K562 (cell line): ENCODE measurements at regions not wholly inside any gene's neighbourhood (a gene's known extent, or its start where the extent isn't known, plus 50 kb on each side); places are given as distances from the start of the nearest gene placed in this dataset.

Experiments used
- ATAC-seq: fragments of 200-7000 bp; cut with Tn5 transposase; 3 replicates; pipeline ENCODE4 v1.9.1; 2020; ENCODE audit warnings: moderate library complexity
- BruUV-seq: library from RNA; stranded (reverse); fragments of 400-500 nt; replicated peaks from 2 replicates; lab custom pipeline; 2021; lab: Mats Ljungman, UMichigan
- CTCF ChIA-PET: fragments of 300-600 bp; formaldehyde crosslinking; extraction: SDS; loops from one replicate; lab custom pipeline; 2021; ENCODE audit warnings: low intra/inter-chr PET ratio; lab: Yijun Ruan, JAX
- POLR2A ChIA-PET: fragments of 300-600, 350-650 bp; sonication (Branson Sonifier 250); formaldehyde crosslinking; extraction: SDS; loops from one replicate; lab custom pipeline; 2021; ENCODE audit warnings: antibody characterized with exemption, inconsistent platforms; lab: Yijun Ruan, JAX
- DNase-seq, 4 experiments: peaks; one replicate each; pipeline versions ENCODE4 v3.0.0 to v3.0.0-alpha.2; 2011 to 2018; ENCODE audit warnings: low spot score in 3 of 4, mixed read lengths in 3 of 4; ENCODE audit errors: extremely low read depth in 1 of 4
- FAIRE-seq: peaks from 2 replicates; lab custom pipeline; 2011; peaks lifted over from hg19 to GRCh38; lab: Jason Lieb, UNC
- H2AFZ ChIP-seq: 2 replicates; pipeline ENCODE4 v1.6.0; 2011; ENCODE audit warnings: low read depth, low read length, control low read depth, inconsistent platforms
- H3K27ac ChIP-seq: fragments of 200-600 bp; 3 replicates; pipeline ENCODE4 v1.8.0; 2011; ENCODE audit warnings: low read depth, mild to moderate bottlenecking, control low read depth, inconsistent platforms, low read length, moderate library complexity, mixed read lengths; ENCODE audit errors: extremely low read depth
- H3K27me3 ChIP-seq, 2 experiments: fragments of 300-600 bp in 1 of 2; 2 replicates in 1 of 2; 3 replicates in 1 of 2; pipeline versions ENCODE4 v1.6.0 to v1.8.0; 2011; ENCODE audit warnings: inconsistent platforms in 2 of 2, low read length in 2 of 2, mild to moderate bottlenecking in 1 of 2, mixed read lengths in 1 of 2, moderate library complexity in 1 of 2; ENCODE audit not compliant: control insufficient read depth in 2 of 2, insufficient read depth in 2 of 2
- H3K36me3 ChIP-seq: fragments of 300-600 bp; 3 replicates; pipeline ENCODE4 v1.8.0; 2011; ENCODE audit warnings: mild to moderate bottlenecking, low read length, inconsistent platforms; ENCODE audit not compliant: control insufficient read depth, insufficient read depth
- H3K4me1 ChIP-seq, 2 experiments: fragments of 200-600 bp in 1 of 2; replicated peaks in 1 of 2; 2 replicates in 1 of 2; 3 replicates in 1 of 2; pipeline versions ENCODE4 v1.5.1 to v1.8.0; 2011; ENCODE audit warnings: inconsistent platforms in 2 of 2, low read length in 2 of 2, mild to moderate bottlenecking in 1 of 2, mixed read lengths in 1 of 2, moderate library complexity in 1 of 2; ENCODE audit not compliant: control insufficient read depth in 2 of 2, insufficient read depth in 2 of 2
- H3K4me2 ChIP-seq: 2 replicates; pipeline ENCODE4 v1.6.1; 2011; ENCODE audit warnings: low read length, control low read depth, inconsistent platforms, mixed read lengths; ENCODE audit not compliant: insufficient read depth
- H3K4me3 ChIP-seq: fragments of 200-600 bp; sonication (generic), shearing (Covaris generic); 2 replicates; pipeline ENCODE4 v1.5.1; 2016; ENCODE audit warnings: control low read depth, inconsistent platforms
- H3K79me2 ChIP-seq: fragments of 200-600 bp; 3 replicates; pipeline ENCODE4 v1.8.0; 2011; ENCODE audit warnings: low read length, inconsistent platforms; ENCODE audit not compliant: control insufficient read depth, insufficient read depth
- H3K9ac ChIP-seq, 2 experiments: 2 replicates each; pipeline versions ENCODE4 v1.6.0 to v1.6.1; 2011; ENCODE audit warnings: low read depth in 2 of 2, low read length in 2 of 2, control low read depth in 1 of 2, inconsistent platforms in 1 of 2, mild to moderate bottlenecking in 1 of 2, mixed read lengths in 1 of 2; ENCODE audit not compliant: insufficient read depth in 1 of 2
- H3K9me1 ChIP-seq: one replicate; pipeline ENCODE4 v1.6.0; 2011; ENCODE audit warnings: inconsistent platforms, mild to moderate bottlenecking, low read length, moderate library complexity; ENCODE audit not compliant: control insufficient read depth, insufficient read depth
- H3K9me3 ChIP-seq: replicated peaks from 2 replicates; pipeline ENCODE4 v1.5.1; 2011; ENCODE audit warnings: low read depth, low read length, inconsistent platforms; ENCODE audit not compliant: control insufficient read depth, insufficient read depth
- H4K20me1 ChIP-seq: replicated peaks from 2 replicates; pipeline ENCODE4 v1.6.1; 2011; ENCODE audit warnings: low read length, inconsistent platforms, mixed read lengths; ENCODE audit not compliant: control insufficient read depth, insufficient read depth
- CSDE1 ChIP-seq, 2 experiments: fragments of 450-650 bp; IDR thresholded peaks; 2 replicates each; pipeline ENCODE4 v1.6.1; 2016; ENCODE audit warnings: mild to moderate bottlenecking in 1 of 2
- FIP1L1 ChIP-seq: fragments of 200-400 bp; formaldehyde crosslinking; IDR thresholded peaks from 2 replicates; pipeline ENCODE4 v1.6.1; 2018; ENCODE audit warnings: mild to moderate bottlenecking, low read depth, low read length; ENCODE audit not compliant: poor library complexity, severe bottlenecking
- HNRNPL ChIP-seq: fragments of 200-400 bp; formaldehyde crosslinking; IDR thresholded peaks from 2 replicates; pipeline ENCODE4 v1.6.1; 2017; ENCODE audit warnings: low read depth, mild to moderate bottlenecking, low read length
- JUN ChIP-seq, 2 experiments: sonication (generic) in 1 of 2; formaldehyde crosslinking in 1 of 2; IDR thresholded peaks; 2 replicates each; pipeline versions ENCODE4 v1.6.1 to v1.8.0; 2012 to 2022; ENCODE audit warnings: borderline replicate concordance in 2 of 2, mild to moderate bottlenecking in 2 of 2, improper control_type of control experiment in 1 of 2, low read depth in 1 of 2, low read length in 1 of 2, missing genetic modification reagents in 1 of 2
- NFE2 ChIP-seq: IDR thresholded peaks from 2 replicates; pipeline ENCODE4 v1.6.1; 2014; ENCODE audit warnings: antibody characterized with exemption, low read depth
- PTBP1 ChIP-seq: fragments of 200-400 bp; formaldehyde crosslinking; IDR thresholded peaks from 2 replicates; pipeline ENCODE4 v1.6.1; 2017; ENCODE audit warnings: low read depth, low read length
- RCOR1 ChIP-seq, 2 experiments: IDR thresholded peaks; 2 replicates each; pipeline ENCODE4 v1.6.1; 2012; ENCODE audit warnings: low read depth in 2 of 2, low read length in 2 of 2, borderline replicate concordance in 1 of 2, improper control_type of control experiment in 1 of 2
- SNIP1 ChIP-seq: fragments of 450-650 bp; IDR thresholded peaks from 2 replicates; pipeline ENCODE4 v1.7.1; 2017; ENCODE audit warnings: low read depth, mild to moderate bottlenecking
- SRSF7 ChIP-seq: fragments of 200-400 bp; formaldehyde crosslinking; optimal IDR thresholded peaks from 2 replicates; pipeline ENCODE3; 2017; ENCODE audit warnings: mild to moderate bottlenecking, low read depth, low read length
- ZNF23 ChIP-seq: fragments of 250-450 bp; sonication (Bioruptor Pico); IDR thresholded peaks from 2 replicates; pipeline ENCODE4 v1.4.0; 2020; ENCODE audit warnings: mild to moderate bottlenecking
- ZNF232 ChIP-seq: sonication (generic); formaldehyde crosslinking; IDR thresholded peaks from 2 replicates; pipeline ENCODE4 v1.8.0; 2022; ENCODE audit warnings: mild to moderate bottlenecking, missing genetic modification reagents
- ZNF551 ChIP-seq: fragments of 250-450 bp; sonication (Bioruptor Pico); IDR thresholded peaks from 2 replicates; pipeline ENCODE4 v1.5.0; 2021; ENCODE audit warnings: mild to moderate bottlenecking, moderate library complexity
- WGBS: fragments of 100-300 bp; shearing (Covaris generic); methylation state at CpG from one replicate; pipeline ENCODE4 v1.1.6; 2016; ENCODE audit warnings: low coverage, mixed read lengths; ENCODE audit not compliant: insufficient coverage; ENCODE audit errors: missing lambda C conversion rate; 5-methylcytosine and 5-hydroxymethylcytosine counted together
- in situ Hi-C: fragments of 300-500 bp; cut with MboI; formaldehyde crosslinking; loops from 4 replicates; pipeline ENCODE4 v1.15.0; 2018; ENCODE audit warnings: inconsistent platforms, mixed read lengths
- intact Hi-C: fragments of 100-400 bp; cut with micrococcal nuclease; formaldehyde crosslinking; loops from 2 replicates; pipeline ENCODE4 v1.14.2; 2022
- TF ChIP-seq, protein P1 (sequence below): IDR thresholded peaks from 2 replicates; pipeline ENCODE4 v1.6.1; 2014; ENCODE audit warnings: antibody characterized with exemption
- TF ChIP-seq, protein P2 (sequence below): fragments of 450-650 bp; formaldehyde crosslinking; IDR thresholded peaks from 2 replicates; pipeline ENCODE4 v1.4.0; 2020; ENCODE audit warnings: mild to moderate bottlenecking, moderate library complexity

DNA sequence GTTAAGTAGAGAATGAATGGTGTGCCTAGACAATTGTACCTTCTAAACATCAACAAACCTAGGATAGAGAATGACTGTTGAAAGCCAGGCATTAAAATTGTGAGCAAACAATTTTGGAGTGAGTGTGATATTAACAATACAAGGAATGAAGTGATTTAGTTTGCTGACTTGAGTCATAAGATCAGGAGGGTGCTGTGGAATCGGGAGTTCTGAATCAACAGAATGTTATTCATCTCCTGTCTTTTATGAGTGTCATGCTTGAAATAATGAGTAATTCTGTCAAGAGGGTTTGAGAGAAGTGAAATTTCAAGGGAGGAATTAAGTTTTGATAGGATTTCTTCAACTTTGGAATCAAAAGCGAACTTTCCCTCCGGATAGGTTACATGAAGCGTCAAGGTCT, 214.4 kb upstream of the DSEL start:
- POLR2A ChIA-PET = no interaction called here
- no peak for TF ChIP-seq SNIP1
- no peak for TF ChIP-seq ZNF232 (CRISPR knock-in tag)
- TF ChIP-seq ZNF23 (CRISPR knock-in tag) = no peak
- TF ChIP-seq JUN (IDR thresholded peaks at IDR 0.05; ENCODE audit: borderline replicate concordance, low read depth, low read length) = no peak
- TF ChIP-seq JUN (CRISPR knock-in tag; IDR thresholded peaks at IDR 0.05; ENCODE audit: borderline replicate concordance) = no peak
- TF ChIP-seq, all 486 proteins: peak for 0
- no peak overlapping the region for H3K9ac ChIP-seq
- no peak overlapping the region for H3K4me3 ChIP-seq
- ATAC-seq (no peak), DNase-seq (no peak), FAIRE-seq (no peak)
- H3K79me2 ChIP-seq = no peaks in the 10 kb centered on the region
- no peak overlapping the region for H2AFZ ChIP-seq
- 2% methylated on average over 4 of the region's 4 CpGs for WGBS
- no peaks in the 10 kb centered on the region for H3K9me1 ChIP-seq
- H3K27ac ChIP-seq = no peak overlapping the region
- H3K36me3 ChIP-seq = no peaks in the 10 kb centered on the region
- H3K27me3 ChIP-seq = no peaks in the 10 kb centered on the region
- CTCF ChIA-PET = no interaction called here
- intact Hi-C loops (no loop called here), in situ Hi-C loops (no loop called here)
- no peak overlapping the region for H3K4me2 ChIP-seq
- no peaks in the 10 kb centered on the region for H3K9me3 ChIP-seq
- no peaks in the 10 kb centered on the region for H4K20me1 ChIP-seq
- no peaks in the 10 kb centered on the region for H3K4me1 ChIP-seq
- BruUV-seq = no TSS peak

DNA sequence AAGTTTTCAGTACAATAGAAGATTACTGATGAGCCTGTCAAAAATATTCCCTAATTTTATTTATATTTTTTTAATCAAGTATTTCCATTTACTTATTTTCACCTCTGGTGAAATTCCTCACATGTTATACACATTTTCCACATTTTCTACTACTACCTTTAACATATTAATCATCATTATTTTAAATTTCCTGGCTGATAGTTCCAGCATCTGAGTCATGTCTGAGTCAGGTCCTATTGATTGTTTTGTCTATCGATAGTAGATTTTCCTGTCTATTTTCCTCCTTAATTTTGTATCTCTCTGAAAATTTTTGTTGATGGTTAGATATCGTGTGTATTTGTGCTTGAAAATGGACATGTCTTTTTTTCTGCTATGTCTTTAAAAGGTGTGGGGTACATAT, 211.8 kb upstream of the DSEL start:
- Histone ChIP-seq H3K79me2 (no peaks in the 10 kb centered on the region), H3K4me2 (no peak overlapping the region), H3K9me1 (no peaks in the 10 kb centered on the region), H3K9ac (no peak overlapping the region), H3K4me1 (no peaks in the 10 kb centered on the region), H4K20me1 (no peaks in the 10 kb centered on the region), H3K4me3 (no peak overlapping the region), H3K27ac (no peak overlapping the region), H3K9me3 (no peaks in the 10 kb centered on the region), H3K27me3 (no peaks in the 10 kb centered on the region), H2AFZ (no peak overlapping the region), H3K36me3 (no peaks in the 10 kb centered on the region)
- DNase-seq = no peak
- BruUV-seq = no TSS peak
- 8% methylated on average over 2 of the region's 2 CpGs for WGBS
- no peak for FAIRE-seq
- ChIA-PET POLR2A (no interaction called here), CTCF (no interaction called here)
- ATAC-seq = no peak
- intact Hi-C loops = no loop called here
- in situ Hi-C loops = no loop called here
- TF ChIP-seq ZNF551 (CRISPR knock-in tag) (no peak), HNRNPL (no peak), SRSF7 (no peak), FIP1L1 (no peak), RCOR1 (IDR thresholded peaks at IDR 0.05; ENCODE audit: borderline replicate concordance in 1 of 2, low read depth in 2 of 2, low read length in 2 of 2) (no peak), PTBP1 (no peak), NFE2 (no peak), CSDE1 (IDR thresholded peaks at IDR 0.05) (no peak)
- TF ChIP-seq, protein P1, sequence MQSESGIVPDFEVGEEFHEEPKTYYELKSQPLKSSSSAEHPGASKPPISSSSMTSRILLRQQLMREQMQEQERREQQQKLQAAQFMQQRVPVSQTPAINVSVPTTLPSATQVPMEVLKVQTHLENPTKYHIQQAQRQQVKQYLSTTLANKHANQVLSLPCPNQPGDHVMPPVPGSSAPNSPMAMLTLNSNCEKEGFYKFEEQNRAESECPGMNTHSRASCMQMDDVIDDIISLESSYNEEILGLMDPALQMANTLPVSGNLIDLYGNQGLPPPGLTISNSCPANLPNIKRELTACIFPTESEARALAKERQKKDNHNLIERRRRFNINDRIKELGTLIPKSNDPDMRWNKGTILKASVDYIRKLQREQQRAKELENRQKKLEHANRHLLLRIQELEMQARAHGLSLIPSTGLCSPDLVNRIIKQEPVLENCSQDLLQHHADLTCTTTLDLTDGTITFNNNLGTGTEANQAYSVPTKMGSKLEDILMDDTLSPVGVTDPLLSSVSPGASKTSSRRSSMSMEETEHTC = no peak
- TF ChIP-seq, protein P2, sequence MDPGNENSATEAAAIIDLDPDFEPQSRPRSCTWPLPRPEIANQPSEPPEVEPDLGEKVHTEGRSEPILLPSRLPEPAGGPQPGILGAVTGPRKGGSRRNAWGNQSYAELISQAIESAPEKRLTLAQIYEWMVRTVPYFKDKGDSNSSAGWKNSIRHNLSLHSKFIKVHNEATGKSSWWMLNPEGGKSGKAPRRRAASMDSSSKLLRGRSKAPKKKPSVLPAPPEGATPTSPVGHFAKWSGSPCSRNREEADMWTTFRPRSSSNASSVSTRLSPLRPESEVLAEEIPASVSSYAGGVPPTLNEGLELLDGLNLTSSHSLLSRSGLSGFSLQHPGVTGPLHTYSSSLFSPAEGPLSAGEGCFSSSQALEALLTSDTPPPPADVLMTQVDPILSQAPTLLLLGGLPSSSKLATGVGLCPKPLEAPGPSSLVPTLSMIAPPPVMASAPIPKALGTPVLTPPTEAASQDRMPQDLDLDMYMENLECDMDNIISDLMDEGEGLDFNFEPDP (CRISPR knock-in tag) = no peak
